GM23338 (cell line): ENCODE measurements at regions not wholly inside any gene's neighbourhood (a gene's known extent, or its start where the extent isn't known, plus 50 kb on each side); places are given as distances from the start of the nearest gene placed in this dataset.
A peak's percentile ranks its signal among the peaks of the same experiment; 100 is the strongest.

Experiments used
- ATAC-seq: fragments of 200-7000 bp; cut with Tn5 transposase; 3 replicates; pipeline ENCODE4 v1.9.1; 2020
- DNase-seq: peaks from one replicate; pipeline ENCODE4 v3.0.0-alpha.2; 2015; ENCODE audit warnings: low spot score
- H2AFZ ChIP-seq: fragments of 200-600 bp; sonication (generic); 2 replicates; pipeline ENCODE4 v1.8.0; 2016; ENCODE audit warnings: antibody characterized with exemption, mild to moderate bottlenecking, moderate library complexity
- H3F3A ChIP-seq: fragments of 200-600 bp; sonication (generic); replicated peaks from 2 replicates; pipeline ENCODE4 v1.8.0; 2017; ENCODE audit warnings: antibody characterized with exemption, mixed run types, low read depth
- H3K27ac ChIP-seq: fragments of 200-600 bp; sonication (generic); 2 replicates; pipeline ENCODE4 v1.6.1; 2016; ENCODE audit warnings: low read depth
- H3K27me3 ChIP-seq: fragments of 200-600 bp; sonication (generic); 2 replicates; pipeline ENCODE4 v1.8.0; 2016; ENCODE audit warnings: mild to moderate bottlenecking, mixed run types, moderate library complexity; ENCODE audit not compliant: insufficient read depth
- H3K36me3 ChIP-seq: fragments of 200-600 bp; sonication (generic); 2 replicates; pipeline ENCODE4 v1.8.0; 2016; ENCODE audit warnings: mild to moderate bottlenecking; ENCODE audit not compliant: insufficient read depth
- H3K4me1 ChIP-seq: fragments of 200-600 bp; sonication (generic); 2 replicates; pipeline ENCODE4 v1.8.0; 2016; ENCODE audit warnings: mild to moderate bottlenecking, moderate library complexity; ENCODE audit not compliant: insufficient read depth
- H3K4me2 ChIP-seq: fragments of 200-600 bp; sonication (generic); 2 replicates; pipeline ENCODE4 v1.7.1; 2017; ENCODE audit warnings: mixed run types
- H3K4me3 ChIP-seq: fragments of 200-600 bp; sonication (generic); 2 replicates; pipeline ENCODE4 v1.6.1; 2016; ENCODE audit warnings: mixed run types
- H3K79me2 ChIP-seq: fragments of 200-600 bp; sonication (generic); replicated peaks from 2 replicates; pipeline ENCODE4 v1.8.0; 2017; ENCODE audit warnings: mild to moderate bottlenecking; ENCODE audit not compliant: insufficient read depth
- H3K9me2 ChIP-seq: fragments of 200-600 bp; sonication (generic); 2 replicates; pipeline ENCODE4 v1.8.0; 2017; ENCODE audit not compliant: insufficient read depth
- H4K20me1 ChIP-seq: fragments of 200-600 bp; sonication (generic); replicated peaks from 2 replicates; pipeline ENCODE4 v1.8.0; 2017; ENCODE audit warnings: mild to moderate bottlenecking; ENCODE audit not compliant: insufficient read depth
- H3K27ac Mint-ChIP-seq: 2 replicates; pipeline ENCODE4 v1.8.0; 2020; ENCODE audit warnings: inconsistent platforms, mild to moderate bottlenecking, moderate library complexity, mixed read lengths
- H3K27me3 Mint-ChIP-seq: 3 replicates; pipeline ENCODE4 v1.8.0; 2022; ENCODE audit warnings: low read depth, mild to moderate bottlenecking, moderate library complexity, mixed read lengths, inconsistent platforms; ENCODE audit not compliant: insufficient read depth, poor library complexity
- H3K36me3 Mint-ChIP-seq: 3 replicates; pipeline ENCODE4 v1.8.0; 2021; ENCODE audit warnings: low read depth, mild to moderate bottlenecking, inconsistent platforms, moderate library complexity, mixed read lengths
- H3K4me1 Mint-ChIP-seq: 3 replicates; pipeline ENCODE4 v1.8.0; 2020; ENCODE audit warnings: mild to moderate bottlenecking, inconsistent platforms, mixed read lengths
- H3K4me3 Mint-ChIP-seq: 3 replicates; pipeline ENCODE4 v1.8.0; 2021; ENCODE audit warnings: moderate library complexity, mild to moderate bottlenecking, inconsistent platforms, mixed read lengths
- H3K9me3 Mint-ChIP-seq: 3 replicates; pipeline ENCODE4 v1.8.0; 2020; ENCODE audit warnings: moderate library complexity, mild to moderate bottlenecking, inconsistent platforms, mixed read lengths
- REST ChIP-seq: IDR thresholded peaks from one replicate; pipeline ENCODE4 v1.6.1; 2018; ENCODE audit warnings: antibody characterized with exemption; ENCODE audit not compliant: unreplicated experiment
- STAT1 ChIP-seq: IDR thresholded peaks from one replicate; pipeline ENCODE4 v1.6.1; 2016; ENCODE audit warnings: antibody characterized with exemption; ENCODE audit not compliant: unreplicated experiment
- ZNF331 ChIP-seq: fragments of 250-450 bp; sonication (Bioruptor Pico); IDR thresholded peaks from 2 replicates; pipeline ENCODE4 v1.5.0; 2020; ENCODE audit warnings: low read depth, mild to moderate bottlenecking, moderate library complexity
- TF ChIP-seq, protein P1 (sequence below), 2 experiments: fragments of 200-600 bp in 1 of 2; sonication (generic) in 1 of 2; conservative IDR thresholded peaks; 2 replicates each; pipeline versions ENCODE4 v1.5.1 to v1.6.1; 2016 to 2017; ENCODE audit warnings: antibody characterized with exemption in 2 of 2, low read depth in 2 of 2, mild to moderate bottlenecking in 2 of 2, moderate library complexity in 1 of 2
- TF ChIP-seq, protein P2 (sequence below): fragments of 250-450 bp; sonication (Bioruptor Pico); IDR thresholded peaks from 2 replicates; pipeline ENCODE4 v1.5.0; 2020; ENCODE audit warnings: mild to moderate bottlenecking, moderate library complexity

DNA sequence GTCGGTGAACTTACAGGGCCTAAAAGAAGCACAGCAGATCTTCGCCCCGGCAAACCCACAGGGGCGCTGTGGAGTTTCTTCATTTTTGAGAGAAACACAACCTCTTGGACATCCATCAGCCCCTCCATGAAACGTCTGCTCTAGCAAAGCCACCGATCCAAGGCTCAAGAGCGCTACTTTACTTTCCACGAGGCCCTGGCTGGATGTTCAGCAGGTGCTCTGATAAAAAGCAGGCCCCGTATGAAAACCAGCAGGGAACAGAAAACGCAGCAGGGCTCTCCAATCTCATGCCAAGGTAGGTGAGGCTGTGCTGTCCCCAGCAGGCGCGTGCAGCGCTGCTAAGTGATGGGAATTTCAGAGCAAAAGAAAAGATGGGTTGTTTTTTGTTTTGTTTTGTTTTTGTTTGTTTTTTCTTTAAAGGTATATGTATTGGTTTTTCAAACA is 86.7 kb downstream of the IRS2 start:
- Histone ChIP-seq H3K79me2 (no peaks in the 10 kb centered on the region), H3K36me3 (no peaks in the 10 kb centered on the region), H3K4me2 (no peak overlapping the region), H3F3A (no peaks in the 10 kb centered on the region), H3K4me3 (no peak overlapping the region), H3K27ac (no peak overlapping the region), H3K9me2 (peaks cover 5% of the 10 kb centered on the region; the same call in 1 of the 2 replicates), H3K27me3 (no peaks in the 10 kb centered on the region), H4K20me1 (no peaks in the 10 kb centered on the region), H2AFZ (peak overlapping the region; percentile 75; the same call in 1 of the 2 replicates), H3K4me1 (no peaks in the 10 kb centered on the region)
- H3K36me3 Mint-ChIP-seq = peaks cover 9% of the 10 kb centered on the region
- no peak overlapping the region for H3K27ac Mint-ChIP-seq
- DNase-seq = peak; percentile 70
- H3K4me3 Mint-ChIP-seq = no peak overlapping the region
- peaks cover 7% of the 10 kb centered on the region for H3K9me3 Mint-ChIP-seq
- ATAC-seq = peak; percentile 87
- H3K27me3 Mint-ChIP-seq = peaks cover 2% of the 10 kb centered on the region
- TF ChIP-seq, protein P1, sequence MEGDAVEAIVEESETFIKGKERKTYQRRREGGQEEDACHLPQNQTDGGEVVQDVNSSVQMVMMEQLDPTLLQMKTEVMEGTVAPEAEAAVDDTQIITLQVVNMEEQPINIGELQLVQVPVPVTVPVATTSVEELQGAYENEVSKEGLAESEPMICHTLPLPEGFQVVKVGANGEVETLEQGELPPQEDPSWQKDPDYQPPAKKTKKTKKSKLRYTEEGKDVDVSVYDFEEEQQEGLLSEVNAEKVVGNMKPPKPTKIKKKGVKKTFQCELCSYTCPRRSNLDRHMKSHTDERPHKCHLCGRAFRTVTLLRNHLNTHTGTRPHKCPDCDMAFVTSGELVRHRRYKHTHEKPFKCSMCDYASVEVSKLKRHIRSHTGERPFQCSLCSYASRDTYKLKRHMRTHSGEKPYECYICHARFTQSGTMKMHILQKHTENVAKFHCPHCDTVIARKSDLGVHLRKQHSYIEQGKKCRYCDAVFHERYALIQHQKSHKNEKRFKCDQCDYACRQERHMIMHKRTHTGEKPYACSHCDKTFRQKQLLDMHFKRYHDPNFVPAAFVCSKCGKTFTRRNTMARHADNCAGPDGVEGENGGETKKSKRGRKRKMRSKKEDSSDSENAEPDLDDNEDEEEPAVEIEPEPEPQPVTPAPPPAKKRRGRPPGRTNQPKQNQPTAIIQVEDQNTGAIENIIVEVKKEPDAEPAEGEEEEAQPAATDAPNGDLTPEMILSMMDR (conservative IDR thresholded peaks at IDR 0.05; ENCODE audit: low read depth in 2 of 2) = peak; percentile 52 to 61
- TF ChIP-seq REST = no peak
- TF ChIP-seq, protein P2, sequence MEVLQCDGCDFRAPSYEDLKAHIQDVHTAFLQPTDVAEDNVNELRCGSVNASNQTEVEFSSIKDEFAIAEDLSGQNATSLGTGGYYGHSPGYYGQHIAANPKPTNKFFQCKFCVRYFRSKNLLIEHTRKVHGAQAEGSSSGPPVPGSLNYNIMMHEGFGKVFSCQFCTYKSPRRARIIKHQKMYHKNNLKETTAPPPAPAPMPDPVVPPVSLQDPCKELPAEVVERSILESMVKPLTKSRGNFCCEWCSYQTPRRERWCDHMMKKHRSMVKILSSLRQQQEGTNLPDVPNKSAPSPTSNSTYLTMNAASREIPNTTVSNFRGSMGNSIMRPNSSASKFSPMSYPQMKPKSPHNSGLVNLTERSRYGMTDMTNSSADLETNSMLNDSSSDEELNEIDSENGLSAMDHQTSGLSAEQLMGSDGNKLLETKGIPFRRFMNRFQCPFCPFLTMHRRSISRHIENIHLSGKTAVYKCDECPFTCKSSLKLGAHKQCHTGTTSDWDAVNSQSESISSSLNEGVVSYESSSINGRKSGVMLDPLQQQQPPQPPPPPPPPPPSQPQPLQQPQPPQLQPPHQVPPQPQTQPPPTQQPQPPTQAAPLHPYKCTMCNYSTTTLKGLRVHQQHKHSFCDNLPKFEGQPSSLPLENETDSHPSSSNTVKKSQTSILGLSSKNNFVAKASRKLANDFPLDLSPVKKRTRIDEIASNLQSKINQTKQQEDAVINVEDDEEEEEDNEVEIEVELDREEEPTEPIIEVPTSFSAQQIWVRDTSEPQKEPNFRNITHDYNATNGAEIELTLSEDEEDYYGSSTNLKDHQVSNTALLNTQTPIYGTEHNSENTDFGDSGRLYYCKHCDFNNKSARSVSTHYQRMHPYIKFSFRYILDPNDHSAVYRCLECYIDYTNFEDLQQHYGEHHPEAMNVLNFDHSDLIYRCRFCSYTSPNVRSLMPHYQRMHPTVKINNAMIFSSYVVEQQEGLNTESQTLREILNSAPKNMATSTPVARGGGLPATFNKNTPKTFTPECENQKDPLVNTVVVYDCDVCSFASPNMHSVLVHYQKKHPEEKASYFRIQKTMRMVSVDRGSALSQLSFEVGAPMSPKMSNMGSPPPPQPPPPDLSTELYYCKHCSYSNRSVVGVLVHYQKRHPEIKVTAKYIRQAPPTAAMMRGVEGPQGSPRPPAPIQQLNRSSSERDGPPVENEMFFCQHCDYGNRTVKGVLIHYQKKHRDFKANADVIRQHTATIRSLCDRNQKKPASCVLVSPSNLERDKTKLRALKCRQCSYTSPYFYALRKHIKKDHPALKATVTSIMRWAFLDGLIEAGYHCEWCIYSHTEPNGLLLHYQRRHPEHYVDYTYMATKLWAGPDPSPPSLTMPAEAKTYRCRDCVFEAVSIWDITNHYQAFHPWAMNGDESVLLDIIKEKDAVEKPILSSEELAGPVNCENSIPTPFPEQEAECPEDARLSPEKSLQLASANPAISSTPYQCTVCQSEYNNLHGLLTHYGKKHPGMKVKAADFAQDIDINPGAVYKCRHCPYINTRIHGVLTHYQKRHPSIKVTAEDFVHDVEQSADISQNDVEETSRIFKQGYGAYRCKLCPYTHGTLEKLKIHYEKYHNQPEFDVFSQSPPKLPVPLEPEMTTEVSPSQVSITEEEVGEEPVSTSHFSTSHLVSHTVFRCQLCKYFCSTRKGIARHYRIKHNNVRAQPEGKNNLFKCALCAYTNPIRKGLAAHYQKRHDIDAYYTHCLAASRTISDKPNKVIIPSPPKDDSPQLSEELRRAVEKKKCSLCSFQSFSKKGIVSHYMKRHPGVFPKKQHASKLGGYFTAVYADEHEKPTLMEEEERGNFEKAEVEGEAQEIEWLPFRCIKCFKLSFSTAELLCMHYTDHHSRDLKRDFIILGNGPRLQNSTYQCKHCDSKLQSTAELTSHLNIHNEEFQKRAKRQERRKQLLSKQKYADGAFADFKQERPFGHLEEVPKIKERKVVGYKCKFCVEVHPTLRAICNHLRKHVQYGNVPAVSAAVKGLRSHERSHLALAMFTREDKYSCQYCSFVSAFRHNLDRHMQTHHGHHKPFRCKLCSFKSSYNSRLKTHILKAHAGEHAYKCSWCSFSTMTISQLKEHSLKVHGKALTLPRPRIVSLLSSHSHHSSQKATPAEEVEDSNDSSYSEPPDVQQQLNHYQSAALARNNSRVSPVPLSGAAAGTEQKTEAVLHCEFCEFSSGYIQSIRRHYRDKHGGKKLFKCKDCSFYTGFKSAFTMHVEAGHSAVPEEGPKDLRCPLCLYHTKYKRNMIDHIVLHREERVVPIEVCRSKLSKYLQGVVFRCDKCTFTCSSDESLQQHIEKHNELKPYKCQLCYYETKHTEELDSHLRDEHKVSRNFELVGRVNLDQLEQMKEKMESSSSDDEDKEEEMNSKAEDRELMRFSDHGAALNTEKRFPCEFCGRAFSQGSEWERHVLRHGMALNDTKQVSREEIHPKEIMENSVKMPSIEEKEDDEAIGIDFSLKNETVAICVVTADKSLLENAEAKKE = no peak
- TF ChIP-seq STAT1 = no peak
- TF ChIP-seq ZNF331 = no peak
- H3K4me1 Mint-ChIP-seq = 0 out of 3 replicates have a peak, but pooled peaks cover 2% of the 10 kb centered on the region
